NCI-H2196 (cell line): ENCODE measurements at regions not wholly inside any gene's neighbourhood (a gene's known extent, or its start where the extent isn't known, plus 50 kb on each side); places are given as distances from the start of the nearest gene placed in this dataset.

Experiments used
- DNase-seq: peaks from one replicate; lab custom pipeline; 2025; ENCODE audit not compliant: unreplicated experiment; lab: John Stamatoyannopoulos, UW

GRCh38 chr5:129399069-129399468 is 61.0 kb upstream of the ADAMTS19 start:
- no peak for DNase-seq

DNA sequence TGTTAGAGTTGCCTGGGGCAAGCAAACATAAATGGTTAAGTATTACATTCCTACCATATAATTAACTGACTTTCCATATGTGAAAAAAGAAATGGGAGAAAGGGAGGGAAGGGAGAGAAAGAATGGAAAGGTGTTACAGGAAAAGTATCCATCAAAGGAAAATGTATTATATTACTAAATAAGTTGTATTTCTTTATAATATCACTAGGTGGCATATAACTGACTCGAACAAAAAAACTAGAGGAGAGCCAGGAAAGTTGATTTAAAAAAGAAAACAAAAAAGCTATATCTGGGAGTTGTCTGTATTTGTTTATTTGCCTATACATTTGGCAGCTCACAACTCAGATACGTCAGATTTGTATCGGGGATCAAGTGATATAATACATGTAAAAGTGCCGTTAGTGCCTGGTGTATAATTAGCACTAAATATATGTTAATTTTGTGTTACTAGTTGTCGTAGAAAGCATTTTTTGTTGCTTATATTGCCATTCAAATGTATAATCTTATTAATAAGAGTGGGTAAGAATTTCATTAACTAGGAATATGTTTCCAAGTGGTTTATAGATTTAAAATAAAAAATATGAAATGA is 59.6 kb upstream of the ADAMTS19 start:
- DNase-seq, result no peak

GRCh38 chr5:129405222-129405621 is 54.9 kb upstream of the ADAMTS19 start:
- no peak for DNase-seq

- no peak for DNase-seq
Measured at GRCh38 chr5:129406440-129406839, 53.7 kb upstream of the ADAMTS19 start.
